EH (cell line): ENCODE measurements at regions not wholly inside any gene's neighbourhood (a gene's known extent, or its start where the extent isn't known, plus 50 kb on each side); places are given as distances from the start of the nearest gene placed in this dataset.
"Not testable (repeated sequence)": the region's sequence is repeated elsewhere in the genome, so short reads cannot be mapped to it uniquely, and the experiment has no call there.

Experiments used
- DNase-seq: peaks from one replicate; pipeline ENCODE4 v3.0.0-alpha.2; 2015; ENCODE audit warnings: low read depth

- DNase-seq, result no peak
Measured at GRCh38 chr18:43964666-43965065, 687.4 kb upstream of the SYT4 start.

- DNase-seq, result no peak
Measured at GRCh38 chr18:43965691-43966090, 688.4 kb upstream of the SYT4 start.

DNA sequence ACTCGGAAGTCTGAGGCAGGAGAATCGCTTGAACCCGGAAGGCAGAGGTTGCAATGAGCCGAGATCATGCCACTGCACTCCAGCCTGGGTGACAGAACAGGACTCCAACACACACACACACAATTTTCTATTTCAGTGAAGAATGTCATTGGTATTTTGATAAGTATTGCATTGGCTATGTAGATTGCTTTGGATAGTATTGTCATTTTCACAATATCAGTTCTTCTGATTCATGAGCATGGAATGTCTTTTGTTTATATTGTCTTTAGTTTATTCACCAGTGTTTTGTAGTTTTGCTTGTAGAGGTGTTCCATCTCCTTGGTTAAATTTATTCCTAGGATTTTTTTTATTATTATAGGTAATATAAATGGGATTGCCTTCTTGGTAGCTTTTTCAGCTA, 693.4 kb upstream of the SYT4 start:
- DNase-seq, result peak; percentile 15

GRCh38 chr18:43978174-43978573, 700.9 kb upstream of the SYT4 start:
- no peak for DNase-seq

GRCh38 chr18:43982582-43982981, 698.1 kb upstream of the SETBP1 start:
- no peak for DNase-seq

GRCh38 chr18:43987061-43987460, 693.6 kb upstream of the SETBP1 start:
- DNase-seq, result not testable (repeated sequence)

- no peak for DNase-seq
Measured at GRCh38 chr18:43992741-43993140, 687.9 kb upstream of the SETBP1 start.

DNA sequence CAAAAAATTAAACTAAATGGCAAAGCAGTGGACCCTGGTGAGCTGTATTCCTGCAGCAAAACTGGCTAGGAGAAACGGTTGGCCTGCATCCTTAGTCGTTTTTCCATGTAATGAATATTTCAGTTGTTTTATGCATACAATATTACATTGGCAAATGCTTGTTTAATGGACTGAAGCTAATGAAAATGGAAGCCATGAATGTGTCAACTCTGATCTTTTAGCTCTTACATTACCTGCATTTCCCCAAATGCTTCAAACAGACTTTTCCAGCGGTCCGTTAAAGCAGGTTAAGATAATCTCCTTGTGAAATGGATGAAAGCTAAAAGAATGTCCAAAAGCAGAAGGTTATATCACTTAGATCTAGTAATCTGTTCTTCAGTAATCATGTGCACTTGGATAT, 686.3 kb upstream of the SETBP1 start:
- no peak for DNase-seq

- DNase-seq, result no peak
Measured at GRCh38 chr18:44013871-44014270, 666.8 kb upstream of the SETBP1 start.

DNA sequence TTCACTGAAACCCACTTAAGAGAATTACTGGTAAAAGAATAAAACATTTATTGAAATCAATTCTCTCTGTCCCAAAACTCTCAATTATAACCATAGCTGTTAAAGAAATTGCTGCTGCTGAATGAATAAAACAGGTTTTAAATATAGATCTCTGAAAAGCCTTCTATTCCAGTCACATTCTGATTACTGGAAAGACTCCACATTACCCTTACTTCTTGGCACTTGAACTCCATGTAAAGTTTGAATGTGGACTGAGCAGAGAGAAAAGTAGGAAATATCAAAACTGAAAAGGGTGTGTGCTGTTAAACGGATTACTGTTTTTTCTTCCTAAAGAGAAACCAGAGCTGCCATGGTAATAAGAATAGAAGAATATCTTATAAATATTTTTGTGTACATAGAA, 655.3 kb upstream of the SETBP1 start:
- no peak for DNase-seq

GRCh38 chr18:44028109-44028508, 652.6 kb upstream of the SETBP1 start:
- no peak for DNase-seq

- no peak for DNase-seq
Measured at GRCh38 chr18:44031063-44031462, 649.6 kb upstream of the SETBP1 start.

GRCh38 chr18:44033144-44033701, 647.5 kb upstream of the SETBP1 start:
- DNase-seq, result no peak

GRCh38 chr18:44035554-44035953, 645.1 kb upstream of the SETBP1 start:
- no peak for DNase-seq

DNA sequence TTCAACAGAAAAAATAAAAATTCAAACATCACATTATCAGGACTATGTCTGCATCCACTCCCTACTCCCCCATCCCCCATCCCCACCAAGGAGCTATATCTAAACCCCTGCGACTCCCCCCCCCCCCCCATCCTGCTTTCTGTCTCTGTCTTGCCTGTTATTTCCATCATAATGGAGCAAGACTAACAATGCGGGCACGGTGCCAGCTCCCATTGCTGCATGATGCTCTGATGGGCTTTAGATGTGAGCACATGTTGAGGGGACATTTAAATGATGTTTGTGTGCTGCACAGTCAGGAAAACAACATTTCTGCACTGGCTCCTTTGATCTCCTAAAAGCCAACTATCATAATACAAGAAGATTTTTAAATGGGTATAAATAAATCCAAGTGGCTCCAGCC, 644.2 kb upstream of the SETBP1 start:
- no peak for DNase-seq

- DNase-seq, result no peak
Measured at GRCh38 chr18:44039216-44039615, 641.5 kb upstream of the SETBP1 start.

DNA sequence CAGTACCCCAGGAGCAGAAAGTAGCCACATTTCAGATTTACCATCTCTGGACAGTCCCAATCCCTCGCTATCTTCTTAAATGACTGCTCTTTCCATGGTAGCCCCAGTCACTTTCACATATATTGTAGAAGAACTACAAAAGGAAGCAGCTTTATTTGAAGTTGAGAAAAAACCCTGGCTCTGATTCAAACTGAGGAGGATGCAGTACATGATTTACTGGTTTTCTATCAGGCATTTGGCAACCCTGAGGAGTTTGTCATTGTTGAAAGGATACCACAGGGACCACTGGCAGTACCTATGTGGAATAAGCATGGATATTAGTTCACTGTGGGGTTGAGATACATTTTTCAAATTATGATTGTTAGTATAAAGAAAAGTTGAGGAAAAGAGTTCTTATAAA, 640.9 kb upstream of the SETBP1 start:
- no peak for DNase-seq

DNA sequence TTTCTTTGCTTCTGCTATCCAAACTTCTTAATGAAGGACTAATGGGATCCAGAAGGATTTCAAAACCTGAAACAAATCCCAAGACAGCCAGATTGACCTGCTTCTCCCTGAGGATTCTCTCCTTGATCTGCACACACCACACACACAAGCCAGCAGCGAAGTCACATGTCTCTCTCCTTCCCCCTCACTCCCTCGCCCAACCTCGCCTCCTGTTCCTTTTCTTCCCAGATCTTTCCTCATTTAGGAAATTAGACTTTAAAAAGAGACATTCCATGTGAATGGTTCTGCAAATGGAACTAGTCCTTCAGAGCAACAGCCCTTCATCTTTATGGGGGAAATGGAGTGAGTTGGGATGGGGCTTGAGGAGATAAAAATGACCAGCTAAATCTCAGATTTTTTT, 639.1 kb upstream of the SETBP1 start:
- no peak for DNase-seq

- DNase-seq, result no peak
Measured at GRCh38 chr18:44041961-44042360, 638.7 kb upstream of the SETBP1 start.

DNA sequence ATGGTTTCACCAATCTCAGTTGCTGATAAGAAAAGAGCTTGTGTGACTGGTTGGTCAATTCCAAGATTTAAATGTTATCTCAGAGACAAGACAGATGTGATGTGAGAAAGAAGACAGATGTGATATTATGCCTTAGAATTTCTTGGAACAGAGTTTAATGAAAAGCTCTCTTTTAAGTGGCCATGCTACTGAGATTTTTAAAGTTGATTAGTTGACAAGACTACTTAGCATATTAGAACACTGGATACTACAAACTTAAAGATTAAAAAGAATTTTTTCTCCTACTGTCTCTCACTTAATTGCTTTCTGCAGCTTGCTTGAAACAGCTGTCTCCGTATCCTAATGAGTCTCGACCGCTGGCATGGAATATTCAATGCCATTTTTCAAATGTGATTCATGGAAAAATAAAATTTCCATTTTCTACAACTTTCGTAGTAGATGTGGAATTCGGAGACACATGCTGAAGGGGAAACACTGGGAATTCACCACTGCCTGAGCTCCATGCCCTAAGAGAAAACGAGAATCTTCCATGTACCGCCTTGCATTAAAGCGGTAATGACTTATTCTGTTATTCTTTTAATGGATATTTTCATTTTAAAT, 634.2 kb upstream of the SETBP1 start:
- no peak for DNase-seq

- no peak for DNase-seq
Measured at GRCh38 chr18:44047585-44047984, 633.1 kb upstream of the SETBP1 start.

GRCh38 chr18:44048435-44048834, 632.3 kb upstream of the SETBP1 start:
- DNase-seq, result no peak

DNA sequence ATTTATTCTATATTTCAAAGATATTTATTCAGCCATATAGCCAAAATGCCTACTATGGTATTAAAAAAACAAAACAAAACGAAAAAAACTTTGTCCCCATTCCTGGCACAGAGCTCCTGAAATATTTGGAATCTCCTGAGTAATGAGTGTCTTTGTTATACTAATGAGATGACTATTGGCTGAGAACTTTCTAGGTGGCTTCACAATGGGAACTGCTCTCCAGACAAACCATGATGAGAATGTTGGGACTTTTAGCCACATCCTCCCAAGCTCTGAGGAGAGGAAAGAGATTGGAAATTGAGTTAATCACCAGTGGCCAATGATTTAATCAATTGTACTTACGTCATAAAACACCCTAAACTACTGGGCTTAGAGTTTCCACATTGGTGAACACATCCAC, 631.8 kb upstream of the SETBP1 start:
- DNase-seq, result no peak

DNA sequence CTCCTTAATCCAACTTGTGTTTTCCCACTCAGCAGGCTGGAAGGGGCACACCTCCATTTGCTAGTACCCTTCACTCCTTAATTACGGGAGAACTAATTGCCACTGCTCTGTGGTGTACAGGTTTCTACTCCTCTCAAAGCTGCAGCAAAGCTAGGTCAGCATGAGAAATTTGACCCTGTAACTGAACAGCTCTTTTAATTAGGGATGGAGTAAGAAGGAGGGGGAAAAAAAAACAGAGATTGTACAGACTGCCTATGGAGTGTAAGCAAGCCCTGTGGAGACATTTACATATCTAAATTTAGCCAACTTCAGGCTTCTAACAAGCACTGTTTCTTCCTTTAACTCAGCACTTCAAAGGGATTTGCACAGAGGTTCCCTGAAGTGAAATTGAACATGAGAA, 629.7 kb upstream of the SETBP1 start:
- no peak for DNase-seq

DNA sequence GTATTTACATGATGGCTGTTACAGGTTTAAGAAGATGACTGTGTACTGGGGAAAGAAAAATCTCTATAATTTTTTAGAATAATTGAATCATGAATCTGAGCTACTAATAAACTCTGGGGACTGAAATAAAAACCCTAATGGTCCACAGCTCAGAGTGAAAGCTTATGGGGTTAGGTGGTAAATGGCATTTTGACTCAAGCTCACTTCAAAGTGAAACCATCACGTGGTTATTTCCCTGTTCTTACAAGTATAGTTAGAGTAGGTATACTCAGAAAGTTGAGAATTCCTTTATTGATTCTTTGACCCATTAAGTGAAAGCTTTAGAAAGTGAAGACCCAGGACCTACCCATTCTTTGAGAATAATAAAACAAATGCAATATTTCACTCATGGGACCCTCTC, 626.2 kb upstream of the SETBP1 start:
- no peak for DNase-seq
